WTC11 (cell line): ENCODE measurements at regions not wholly inside any gene's neighbourhood (a gene's known extent, or its start where the extent isn't known, plus 50 kb on each side); places are given as distances from the start of the nearest gene placed in this dataset.

Experiments used
- ATAC-seq: fragments of 200-7000 bp; cut with Tn5 transposase; 2 replicates; pipeline ENCODE4 v1.10.0; 2021; ENCODE audit warnings: mild to moderate bottlenecking, moderate library complexity
- CTCF ChIA-PET: fragments of 300-600 bp; sonication (Branson Sonifier 250); formaldehyde crosslinking; loops from one replicate; lab custom pipeline; 2021; ENCODE audit warnings: antibody characterized with exemption; lab: Charles Lee
- POLR2A ChIA-PET: fragments of 350-600 bp; sonication (Branson Sonifier 250); formaldehyde crosslinking; loops from one replicate; lab custom pipeline; 2021; ENCODE audit warnings: antibody characterized with exemption; lab: Charles Lee
- DNase-seq: peaks from one replicate; pipeline ENCODE4 v3.0.0; 2021; ENCODE audit warnings: low spot score
- H3K27ac Mint-ChIP-seq: 2 replicates; pipeline ENCODE4 v1.8.0; 2021; ENCODE audit warnings: mixed read lengths
- H3K27me3 Mint-ChIP-seq: 2 replicates; pipeline ENCODE4 v1.8.0; 2021; ENCODE audit warnings: low read depth, mild to moderate bottlenecking, moderate library complexity, mixed read lengths
- H3K36me3 Mint-ChIP-seq: 2 replicates; pipeline ENCODE4 v1.8.0; 2021; ENCODE audit warnings: mixed read lengths
- H3K4me1 Mint-ChIP-seq: 2 replicates; pipeline ENCODE4 v1.8.0; 2022; ENCODE audit warnings: mixed read lengths
- H3K4me3 Mint-ChIP-seq: 2 replicates; pipeline ENCODE4 v1.8.0; 2021; ENCODE audit warnings: mild to moderate bottlenecking, moderate library complexity, mixed read lengths
- H3K9me3 Mint-ChIP-seq: 2 replicates; pipeline ENCODE4 v1.8.0; 2021; ENCODE audit warnings: mixed read lengths
- AFF4 ChIP-seq: sonication (generic); formaldehyde crosslinking; IDR thresholded peaks from 2 replicates; pipeline ENCODE4 v1.8.1; 2023; ENCODE audit warnings: mild to moderate bottlenecking, missing genetic modification reagents, borderline replicate concordance
- CBFB ChIP-seq: sonication (generic); formaldehyde crosslinking; IDR thresholded peaks from 2 replicates; pipeline ENCODE4 v1.8.1; 2022; ENCODE audit warnings: mild to moderate bottlenecking, low read depth, missing genetic modification reagents
- CREB1 ChIP-seq: sonication (generic); formaldehyde crosslinking; IDR thresholded peaks from 2 replicates; pipeline ENCODE4 v1.8.0; 2023; ENCODE audit warnings: mild to moderate bottlenecking, missing genetic modification reagents
- E2F5 ChIP-seq: sonication (generic); formaldehyde crosslinking; IDR thresholded peaks from 2 replicates; pipeline ENCODE4 v1.8.1; 2022; ENCODE audit warnings: mild to moderate bottlenecking, moderate library complexity, missing genetic modification reagents
- GABPB1 ChIP-seq: sonication (generic); formaldehyde crosslinking; IDR thresholded peaks from 2 replicates; pipeline ENCODE4 v1.8.1; 2023; ENCODE audit warnings: mild to moderate bottlenecking, missing genetic modification reagents
- HMGA2 ChIP-seq: fragments of 250-450 bp; sonication (Bioruptor Pico); IDR thresholded peaks from 2 replicates; pipeline ENCODE4 v1.4.0; 2021; ENCODE audit warnings: mild to moderate bottlenecking, moderate library complexity
- IRF1 ChIP-seq: sonication (generic); formaldehyde crosslinking; IDR thresholded peaks from 2 replicates; pipeline ENCODE4 v1.8.0; 2023; ENCODE audit warnings: missing genetic modification reagents
- MAX ChIP-seq: sonication (generic); formaldehyde crosslinking; IDR thresholded peaks from 2 replicates; pipeline ENCODE4 v1.8.0; 2022; ENCODE audit warnings: mild to moderate bottlenecking, missing genetic modification reagents
- USF1 ChIP-seq: sonication (generic); formaldehyde crosslinking; IDR thresholded peaks from 2 replicates; pipeline ENCODE4 v1.8.0; 2022; ENCODE audit warnings: mild to moderate bottlenecking, missing genetic modification reagents
- ZNF219 ChIP-seq: sonication (generic); formaldehyde crosslinking; IDR thresholded peaks from 2 replicates; pipeline ENCODE4 v1.8.0; 2023; ENCODE audit warnings: missing genetic modification reagents, mild to moderate bottlenecking, borderline replicate concordance
- ZNF317 ChIP-seq: sonication (generic); formaldehyde crosslinking; IDR thresholded peaks from 2 replicates; pipeline ENCODE4 v1.8.1; 2023; ENCODE audit warnings: low read depth, mild to moderate bottlenecking, moderate library complexity, missing genetic modification reagents, borderline replicate concordance
- ZNF425 ChIP-seq: fragments of 250-450 bp; sonication (Bioruptor Pico); conservative IDR thresholded peaks from 2 replicates; pipeline ENCODE4 v1.9.0; 2021; ENCODE audit warnings: mild to moderate bottlenecking

GRCh38 chr7:116142374-116142773, 68.0 kb upstream of the TES start:
- ChIA-PET POLR2A (no interaction called here), CTCF (no interaction called here)
- ATAC-seq (no peak), DNase-seq (no peak)
- Mint-ChIP-seq H3K27me3 (no peaks in the 10 kb centered on the region), H3K4me3 (no peak overlapping the region), H3K36me3 (no peaks in the 10 kb centered on the region), H3K27ac (no peak overlapping the region), H3K9me3 (no peaks in the 10 kb centered on the region), H3K4me1 (no peaks in the 10 kb centered on the region)
- no peak for TF ChIP-seq AFF4 (CRISPR knock-in tag)
- no peak for TF ChIP-seq CREB1 (CRISPR knock-in tag)
- TF ChIP-seq GABPB1 (CRISPR knock-in tag), result no peak
- TF ChIP-seq IRF1, result no peak
- TF ChIP-seq ZNF317 (CRISPR knock-in tag), result no peak
- TF ChIP-seq ZNF425 (CRISPR knock-in tag), result no peak
- TF ChIP-seq USF1 (CRISPR knock-in tag), result no peak
- no peak for TF ChIP-seq HMGA2 (CRISPR knock-in tag)
- no peak for TF ChIP-seq ZNF219 (CRISPR knock-in tag)

- Mint-ChIP-seq H3K4me1 (no peaks in the 10 kb centered on the region; the same call in 1 of the 2 replicates), H3K36me3 (no peaks in the 10 kb centered on the region), H3K9me3 (no peaks in the 10 kb centered on the region), H3K27ac (no peak overlapping the region), H3K4me3 (no peak overlapping the region), H3K27me3 (no peaks in the 10 kb centered on the region)
- DNase-seq, result no peak
- no peak for TF ChIP-seq CBFB (CRISPR knock-in tag)
- TF ChIP-seq E2F5 (CRISPR knock-in tag), result no peak
- no peak for TF ChIP-seq USF1 (CRISPR knock-in tag)
- no peak for TF ChIP-seq MAX (CRISPR knock-in tag)
- POLR2A ChIA-PET, result no interaction called here
- CTCF ChIA-PET, result no interaction called here
- no peak for ATAC-seq
Observed at GRCh38 chr7:116142850-116143249, 67.5 kb upstream of the TES start.
